GM19467 (cell line): ENCODE measurements at regions not wholly inside any gene's neighbourhood (a gene's known extent, or its start where the extent isn't known, plus 50 kb on each side); places are given as distances from the start of the nearest gene placed in this dataset.

Experiments used
- ATAC-seq: cut with Tn5 transposase; IDR thresholded peaks from one replicate; pipeline ENCODE4 v1.9.1; 2021; ENCODE audit warnings: mild to moderate bottlenecking, moderate library complexity; ENCODE audit not compliant: unreplicated experiment

GRCh38 chr15:88403351-88403791 is 63.8 kb downstream of the MRPL46 start:
- no peak for ATAC-seq

DNA sequence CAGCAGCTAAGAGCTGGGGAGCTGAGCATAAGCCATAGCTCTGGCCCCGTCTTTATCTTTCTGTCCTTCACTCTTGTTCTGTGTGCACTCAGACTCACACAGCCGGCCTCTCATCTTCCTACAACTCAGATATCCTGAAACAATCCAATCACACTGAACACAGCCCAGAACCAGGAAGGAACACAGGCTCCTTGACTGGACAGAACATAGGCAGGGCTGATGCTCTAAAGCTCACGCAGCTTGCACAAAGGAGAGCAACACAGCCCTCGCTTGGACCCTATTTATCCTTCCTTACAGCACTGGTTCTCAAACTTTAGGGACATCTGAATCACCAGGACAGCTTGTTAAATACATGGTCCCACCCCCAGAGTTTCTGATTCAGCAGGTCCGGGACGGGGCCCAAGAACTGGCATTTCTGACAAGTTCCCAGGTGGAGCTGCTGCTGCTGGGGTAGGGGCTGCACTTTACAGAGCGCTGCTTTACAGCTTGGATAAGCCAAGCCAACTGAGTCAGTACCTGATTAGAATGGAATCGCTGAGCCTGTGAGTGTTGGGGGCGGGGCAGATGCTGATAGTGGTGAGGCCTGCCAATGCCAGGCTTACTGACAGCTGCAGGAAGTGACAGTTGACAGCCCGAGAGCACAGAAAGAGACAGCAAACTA is 65.1 kb downstream of the MRPL46 start:
- no peak for ATAC-seq

DNA sequence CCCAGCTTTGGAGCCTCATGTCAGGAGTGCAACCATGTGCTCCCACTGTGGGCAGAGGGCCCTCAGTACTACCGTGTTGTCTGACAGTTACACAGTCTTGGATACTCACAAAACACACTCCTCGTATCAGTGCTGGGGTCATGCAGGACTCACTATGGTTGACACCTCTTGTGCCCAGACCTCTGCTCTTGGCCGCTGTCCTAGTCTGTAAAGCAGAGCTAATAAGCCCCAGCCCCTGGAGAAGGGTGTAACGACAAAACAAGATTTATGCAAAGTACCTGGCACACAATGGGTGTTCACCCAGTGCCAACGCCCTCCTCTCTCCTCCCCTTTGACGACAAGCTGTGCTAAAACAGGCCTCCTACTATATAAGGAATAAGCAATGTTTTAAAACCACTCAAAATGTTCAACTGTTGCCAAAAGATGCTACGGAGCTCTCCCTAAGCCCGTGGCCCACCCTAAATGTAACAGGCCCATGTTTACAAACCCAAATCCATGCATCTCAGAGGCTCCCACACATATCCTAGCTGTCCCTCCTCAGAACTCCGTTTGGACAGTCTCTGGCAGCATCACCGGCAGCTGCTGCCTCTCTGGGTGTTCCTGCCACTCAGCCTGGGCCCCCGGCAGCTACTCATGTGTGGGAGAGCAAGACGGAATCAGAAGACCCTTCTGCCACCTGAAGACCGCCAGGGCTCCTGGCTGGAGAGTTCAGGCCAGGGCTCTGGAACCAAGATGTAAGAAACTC is 65.8 kb downstream of the MRPL46 start:
- no peak for ATAC-seq

DNA sequence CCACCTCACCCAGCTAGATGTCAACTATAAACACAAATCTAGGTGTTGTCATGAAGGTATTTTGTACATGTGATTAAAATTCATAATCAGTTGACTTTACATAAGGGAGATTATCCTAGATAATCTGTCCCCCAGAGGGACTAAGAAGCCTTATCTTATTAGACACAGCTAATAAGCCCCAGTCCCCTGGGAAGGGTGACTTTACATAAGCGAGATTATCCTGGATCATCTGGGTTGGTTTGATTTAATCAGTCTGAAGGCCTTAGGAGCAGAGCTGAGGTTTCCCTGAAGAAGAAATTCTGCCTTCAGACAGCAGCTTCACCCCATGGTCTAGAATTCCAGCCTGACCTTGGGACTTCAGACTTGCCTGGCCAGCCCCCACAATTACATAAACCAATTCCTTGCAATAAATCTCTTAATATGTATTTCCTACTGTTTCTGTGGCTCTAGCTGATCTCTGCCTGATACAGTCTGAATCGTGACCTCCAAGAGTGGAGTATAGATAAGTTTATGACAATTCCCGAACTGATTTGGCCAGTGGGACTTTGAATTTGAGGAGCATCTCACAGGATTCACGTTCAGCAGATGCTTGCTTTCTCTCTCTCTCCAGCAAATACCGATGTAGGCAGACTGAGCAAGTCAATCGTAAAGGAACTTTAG is 66.5 kb downstream of the MRPL46 start:
- no peak for ATAC-seq

- ATAC-seq = no peak
These were observed 67.1 kb downstream of the MRPL46 start for GRCh38 chr15:88400084-88400483.

DNA sequence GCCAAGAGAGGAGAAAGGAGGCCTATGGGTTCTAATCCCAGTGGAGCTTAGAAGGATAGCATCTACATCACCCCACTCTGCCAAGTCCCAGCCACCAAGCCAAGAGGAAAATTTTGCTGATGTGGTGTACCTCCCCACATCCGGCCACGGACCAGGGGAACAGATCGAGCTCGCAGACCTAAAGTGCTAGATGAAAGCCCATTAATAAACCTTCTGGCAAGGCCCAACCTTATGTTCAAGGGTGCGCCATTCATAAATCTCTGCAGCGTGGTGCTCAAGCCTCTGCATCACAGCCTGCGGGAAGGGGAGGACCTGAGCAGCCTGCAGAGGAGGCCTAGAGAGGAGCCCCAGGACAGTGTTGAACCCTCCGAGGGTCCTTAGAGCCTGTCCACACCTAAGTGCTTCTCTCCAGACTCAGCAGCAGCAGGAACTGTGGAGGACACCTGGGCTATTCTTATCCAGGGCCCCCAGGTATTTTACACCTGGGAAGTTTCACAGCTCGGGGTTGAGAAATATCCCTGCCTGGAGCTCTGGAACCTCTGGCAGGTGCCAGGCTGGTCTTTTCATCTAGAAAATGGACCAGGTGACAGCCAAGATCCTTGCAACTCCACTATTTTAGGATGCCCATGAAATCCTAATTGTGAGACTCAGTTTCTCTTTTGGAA is 68.0 kb downstream of the MRPL46 start:
- no peak for ATAC-seq

DNA sequence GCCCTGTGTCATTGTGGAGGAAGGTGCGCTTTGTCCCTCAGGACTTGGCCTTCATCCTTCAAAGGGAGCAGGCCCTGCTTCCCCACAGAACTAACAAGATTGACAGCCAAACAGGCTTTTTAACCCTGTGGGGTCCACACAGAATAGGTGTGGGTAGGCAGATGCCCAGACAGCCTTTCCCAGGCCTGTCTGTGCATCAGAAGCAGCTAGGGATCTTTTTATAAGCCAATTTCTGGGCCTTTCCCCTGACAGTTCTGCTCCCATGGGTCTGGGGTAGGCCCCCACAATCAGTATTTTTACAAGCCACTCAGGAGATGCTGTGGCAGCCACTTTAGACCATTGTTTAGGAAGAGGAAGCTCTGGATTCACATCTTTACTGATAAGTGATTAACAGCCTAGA is 69.2 kb downstream of the MRPL46 start:
- ATAC-seq = no peak

DNA sequence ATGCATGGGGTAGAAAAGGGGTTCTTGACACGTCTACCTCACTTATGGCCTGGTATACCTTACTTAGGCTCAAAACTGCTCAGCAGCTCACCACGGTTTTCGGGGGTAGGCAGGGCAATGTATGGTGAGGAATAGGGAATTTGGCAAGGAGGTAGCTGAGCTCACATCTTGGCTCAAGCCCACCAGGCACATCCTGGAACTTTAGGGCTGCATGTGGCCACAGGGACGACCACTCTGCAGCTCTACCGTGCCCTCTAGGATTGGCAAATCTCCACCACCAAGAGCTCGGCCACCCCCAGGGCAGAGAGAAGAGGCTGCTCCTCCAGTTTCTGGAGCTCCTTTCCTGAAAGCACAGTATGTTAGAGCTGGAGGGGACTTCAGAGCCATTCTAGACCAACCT is 69.7 kb downstream of the MRPL46 start:
- ATAC-seq = no peak

DNA sequence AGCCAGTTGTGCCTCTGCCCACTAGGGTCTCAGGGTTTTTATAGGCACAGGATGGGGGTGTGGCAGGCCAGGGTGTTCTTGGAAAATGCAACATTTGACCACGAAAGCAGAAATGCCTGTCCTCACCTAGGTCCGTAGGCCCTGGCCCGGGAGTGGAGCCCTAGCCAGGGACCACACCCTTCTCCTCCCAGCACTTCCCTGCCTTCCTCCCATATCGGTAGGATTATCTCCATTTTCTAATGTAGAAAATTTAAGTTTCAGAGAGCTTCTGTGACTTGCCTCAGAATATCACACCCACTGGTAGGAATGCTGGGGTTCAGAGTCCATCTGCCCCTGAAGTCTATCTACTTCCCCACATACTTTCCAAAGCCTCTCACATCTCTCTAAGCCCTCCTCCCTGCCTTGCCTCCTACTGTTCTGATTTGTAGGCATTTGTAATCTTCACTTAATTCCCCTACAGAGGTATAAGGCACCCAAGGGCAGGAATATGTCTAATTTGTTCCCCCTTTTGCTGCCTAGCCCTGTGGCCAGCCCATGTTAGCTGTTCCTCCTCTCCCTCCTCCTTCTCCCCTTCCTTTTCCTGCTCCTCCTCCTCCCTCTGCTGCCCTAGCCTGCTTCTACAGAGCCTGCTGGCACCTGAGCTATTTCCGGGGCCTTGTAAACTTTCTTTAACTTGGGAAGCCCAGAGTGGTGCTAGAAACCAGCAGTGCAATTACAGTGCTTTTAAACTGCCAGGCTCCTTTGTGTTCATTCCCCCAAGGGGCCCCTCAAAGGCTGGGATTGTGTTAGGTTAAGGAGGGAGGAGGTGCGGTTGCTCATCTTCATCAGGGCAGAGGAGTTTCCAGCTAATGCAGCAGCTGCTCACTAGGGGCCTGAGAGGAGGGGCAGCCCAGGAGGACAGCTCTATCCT is 71.1 kb downstream of the MRPL46 start:
- no peak for ATAC-seq

GRCh38 chr15:88395241-88395640 is 71.9 kb downstream of the MRPL46 start:
- no peak for ATAC-seq

DNA sequence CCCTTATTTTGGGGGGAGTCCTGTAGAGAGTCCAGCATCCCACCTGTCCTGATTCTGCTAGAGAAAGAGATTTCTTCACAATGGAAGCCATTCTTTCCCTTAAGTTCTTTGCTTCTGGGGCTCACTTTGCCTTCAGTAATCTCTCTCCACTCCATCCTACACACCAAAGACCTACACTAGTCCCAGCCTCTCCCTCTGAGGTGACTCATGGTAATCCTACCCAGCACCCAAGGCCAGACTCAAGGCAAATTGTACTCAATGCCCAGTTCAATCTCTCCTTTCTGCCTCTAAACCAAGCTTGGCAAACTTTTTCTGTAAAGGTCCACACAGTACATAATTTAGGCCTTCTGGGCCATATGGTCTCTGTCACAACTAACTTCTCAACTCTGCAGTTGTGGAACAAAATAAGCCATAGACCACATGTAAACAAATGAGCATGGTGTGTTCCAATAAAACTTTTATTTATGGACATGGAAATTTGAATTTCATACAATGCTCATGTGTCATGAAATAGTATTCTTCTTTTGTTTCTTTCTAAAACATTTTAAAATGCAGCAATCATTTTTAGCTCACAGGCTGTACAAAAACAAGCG is 72.5 kb downstream of the MRPL46 start:
- ATAC-seq = no peak

DNA sequence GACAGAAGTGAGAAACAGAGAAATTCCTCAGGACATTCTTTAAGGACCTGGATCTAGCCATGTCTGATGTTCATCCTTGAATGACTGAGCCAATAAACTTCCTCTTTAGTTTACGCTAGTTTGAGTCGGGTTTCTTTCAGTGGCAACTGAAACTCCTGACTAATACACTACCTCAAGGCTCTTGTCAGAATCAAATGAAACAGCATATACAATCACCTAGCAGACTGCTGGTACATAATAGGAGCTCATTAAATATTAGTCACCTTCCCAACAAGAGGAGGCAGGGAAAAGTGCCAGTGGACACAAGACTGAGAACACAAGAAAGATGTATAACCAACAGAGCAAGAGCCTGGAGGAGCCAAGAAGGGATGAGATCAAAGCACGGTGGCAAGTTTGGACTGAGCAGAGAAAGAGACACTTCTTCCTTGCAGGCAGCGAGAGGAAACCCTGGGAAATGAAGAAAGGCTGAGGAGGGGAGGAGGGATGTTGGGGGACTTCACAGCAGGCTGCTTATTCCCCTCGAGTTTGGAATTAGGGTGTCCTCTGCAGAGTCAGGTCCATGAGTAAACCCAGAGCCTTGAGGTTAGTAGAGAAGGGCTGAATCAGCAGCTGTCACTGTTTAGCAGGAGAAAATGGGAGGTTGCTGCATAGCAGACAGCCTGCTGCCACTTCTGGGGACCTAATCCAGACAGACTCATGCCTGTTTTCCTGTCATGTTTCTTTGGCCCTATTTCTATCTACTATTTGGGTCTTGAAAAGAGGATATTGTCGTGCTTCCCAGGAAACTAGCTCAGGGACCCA is 73.3 kb downstream of the MRPL46 start:
- no peak for ATAC-seq

- ATAC-seq = no peak
These were observed 75.5 kb downstream of the MRPL46 start for GRCh38 chr15:88391700-88392099.

- no peak for ATAC-seq
These were observed 76.2 kb downstream of the MRPL46 start for GRCh38 chr15:88391006-88391405.

GRCh38 chr15:88390164-88390901 is 76.9 kb downstream of the MRPL46 start:
- no peak for ATAC-seq

- ATAC-seq = no peak
These were observed 78.1 kb downstream of the MRPL46 start for GRCh38 chr15:88389120-88389519.

DNA sequence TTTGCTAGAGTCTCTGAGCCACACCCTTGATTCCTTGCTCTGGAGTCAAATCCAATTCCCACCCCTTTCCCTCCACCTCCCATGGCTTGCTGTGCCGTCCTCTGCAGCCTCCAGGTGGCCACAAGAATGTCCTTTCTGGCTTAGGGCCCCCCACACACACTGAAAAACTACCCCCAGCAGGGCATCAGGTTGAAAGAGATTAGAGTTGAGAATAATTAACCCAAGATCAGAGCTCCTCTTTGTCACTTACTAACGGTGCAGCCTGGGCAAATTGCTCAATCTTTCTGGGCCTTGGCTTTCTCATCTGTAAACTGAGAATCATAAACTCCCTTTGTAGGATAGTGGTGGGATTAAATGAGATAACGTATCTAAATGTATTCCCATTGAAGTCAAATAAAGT is 78.5 kb downstream of the MRPL46 start:
- ATAC-seq = no peak

DNA sequence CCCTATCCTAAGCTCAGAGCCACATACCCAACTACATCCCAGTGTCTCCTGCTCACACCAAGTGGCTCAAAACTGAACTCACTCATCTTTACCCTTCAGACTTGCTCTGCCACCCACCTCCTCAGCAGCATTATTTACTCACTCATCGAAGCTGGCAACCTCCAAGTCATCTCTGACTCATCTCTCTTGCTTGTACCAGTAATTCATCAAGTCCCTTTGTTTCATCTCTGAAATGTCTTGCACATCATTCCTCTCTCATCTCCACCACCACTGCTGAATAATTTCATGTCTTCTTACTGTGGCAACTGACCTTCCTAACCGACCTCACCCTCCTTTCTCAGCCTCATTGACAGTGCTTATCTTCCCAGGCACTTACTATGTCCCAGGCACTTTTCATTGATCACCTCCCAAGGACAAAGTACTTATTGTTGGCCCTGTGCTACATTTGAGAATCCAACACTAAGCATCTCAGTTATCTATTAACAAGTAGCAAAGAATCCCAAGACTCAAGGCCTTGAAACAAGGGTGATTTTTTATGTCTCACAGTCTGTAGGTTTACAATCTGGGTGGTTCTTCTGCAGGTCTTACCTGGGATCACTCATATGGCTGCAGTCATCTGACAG is 82.0 kb downstream of the MRPL46 start:
- no peak for ATAC-seq
